Caki2 (cell line): ENCODE measurements at regions not wholly inside any gene's neighbourhood (a gene's known extent, or its start where the extent isn't known, plus 50 kb on each side); places are given as distances from the start of the nearest gene placed in this dataset.
A peak's percentile ranks its signal among the peaks of the same experiment; 100 is the strongest.

Experiments
- DNase-seq: peaks from one replicate; pipeline ENCODE4 v3.0.0-alpha.2; 2015; ENCODE audit warnings: low read depth
- in situ Hi-C: cut with HindIII; loops from 2 replicates; pipeline ENCODE4 v1.10.0; 2016; ENCODE audit warnings: low sequenced_read_pairs, low pct_unique_long_range_greater_than_20kb, mixed read lengths

DNA sequence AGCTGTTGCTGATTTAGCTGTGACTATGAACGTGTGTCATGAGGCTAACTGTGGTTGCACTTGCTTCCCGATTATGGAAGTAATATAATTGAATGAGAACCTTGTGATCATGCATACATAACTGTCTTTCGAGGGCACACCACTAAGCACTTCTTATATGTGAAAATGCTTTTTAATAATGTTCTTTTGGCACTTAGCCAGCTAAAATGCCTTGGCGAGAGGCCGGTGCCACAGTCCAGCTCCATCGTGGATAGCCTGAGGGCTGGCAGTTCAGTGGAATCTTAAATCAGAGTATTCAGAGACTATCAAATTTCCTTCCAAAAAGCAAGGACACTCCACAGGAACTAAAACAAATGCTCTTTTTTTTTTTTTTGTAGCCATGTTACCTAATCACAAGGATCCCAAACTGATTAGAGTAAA, 161.6 kb upstream of the FRMD4B start:
- in situ Hi-C loops, result no loop called here
- DNase-seq, result no peak

DNA sequence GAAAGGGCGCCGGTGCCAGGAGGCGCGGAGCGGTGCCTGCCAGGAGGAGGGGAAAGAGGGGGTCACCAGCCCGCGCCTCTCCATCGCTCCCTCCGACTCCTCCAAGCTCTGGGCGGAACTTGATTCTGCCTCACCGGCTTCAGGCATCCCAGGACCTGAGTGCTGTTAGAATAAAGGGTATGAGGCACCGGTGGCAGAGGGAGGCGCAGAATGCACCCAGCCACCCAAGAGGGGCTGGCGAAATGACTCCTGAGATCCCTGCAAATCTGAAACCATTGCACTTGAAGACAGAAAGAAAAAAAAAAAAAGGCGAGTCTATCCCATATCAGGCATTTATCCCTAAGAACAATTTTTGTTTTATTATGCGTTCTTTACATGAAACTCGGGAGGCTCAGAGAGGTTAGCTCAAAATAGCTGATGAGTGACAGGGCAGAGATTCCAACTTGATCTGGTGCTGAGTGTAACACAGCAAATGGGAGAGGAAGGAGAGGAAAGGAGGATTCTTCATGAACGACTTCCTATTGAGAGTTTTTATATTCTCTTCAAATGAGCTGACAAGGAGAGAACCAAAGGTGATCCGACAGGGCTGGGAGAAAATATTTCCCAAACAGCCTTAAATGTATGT, 157.0 kb upstream of the FRMD4B start:
- DNase-seq, result no peak
- in situ Hi-C loops, result no loop called here

DNA sequence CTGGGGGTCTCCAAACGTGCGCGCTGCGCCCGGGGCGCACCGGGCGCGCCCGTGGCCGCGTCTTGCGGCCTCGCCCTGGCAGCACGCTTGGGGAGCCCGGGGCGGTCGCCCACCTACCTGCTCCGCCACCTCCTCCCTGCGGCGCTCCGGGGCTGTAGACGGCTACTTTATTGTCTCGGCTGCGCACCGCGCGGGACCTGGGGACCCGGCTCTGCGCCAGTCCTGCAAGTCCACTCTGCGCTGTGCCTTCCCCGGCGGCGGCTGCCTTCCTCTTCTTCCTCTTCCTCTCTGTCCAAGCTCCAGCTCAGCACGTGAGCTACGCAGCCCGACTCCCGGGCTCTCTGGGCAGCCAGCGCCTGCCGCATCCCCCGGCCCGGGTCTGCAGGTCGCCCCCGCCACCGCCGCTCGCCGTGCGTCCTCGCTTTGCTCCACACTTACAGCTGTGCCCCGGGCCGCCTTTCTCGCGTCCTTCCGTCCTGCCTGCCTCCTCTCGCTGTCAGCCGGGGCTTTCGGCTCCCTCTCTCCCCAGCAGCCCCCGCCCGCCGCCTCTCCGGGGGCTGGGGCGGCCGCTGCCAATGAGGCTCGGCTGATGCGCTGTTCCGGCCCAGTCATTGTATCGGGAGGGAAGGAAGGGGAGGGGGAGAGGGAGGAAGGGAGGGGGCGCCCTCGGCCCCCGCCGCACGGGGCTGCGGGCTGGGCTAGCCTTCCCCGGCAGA, 156.4 kb upstream of the FRMD4B start:
- in situ Hi-C loops, result no loop called here
- DNase-seq, result no peak

DNA sequence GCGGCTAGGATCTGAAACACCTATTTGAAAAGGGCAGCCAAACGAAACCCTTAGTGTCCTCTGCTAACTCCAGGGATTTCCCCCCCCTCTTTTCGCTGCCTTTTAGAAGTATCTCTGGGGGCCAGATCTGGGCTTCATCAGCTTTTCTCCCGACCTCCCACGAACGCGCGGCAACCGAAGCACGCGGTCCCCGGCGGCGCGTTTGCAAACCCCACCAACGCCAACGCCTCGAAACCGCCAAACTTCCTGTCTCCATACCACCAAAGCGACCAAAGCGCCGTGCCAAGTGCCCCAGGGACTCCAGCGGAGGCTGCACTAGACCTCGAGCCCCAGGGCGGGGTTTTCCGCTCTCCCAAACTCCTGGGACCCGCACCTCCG, 155.8 kb upstream of the FRMD4B start:
- DNase-seq, result no peak
- in situ Hi-C loops, result no loop called here

DNA sequence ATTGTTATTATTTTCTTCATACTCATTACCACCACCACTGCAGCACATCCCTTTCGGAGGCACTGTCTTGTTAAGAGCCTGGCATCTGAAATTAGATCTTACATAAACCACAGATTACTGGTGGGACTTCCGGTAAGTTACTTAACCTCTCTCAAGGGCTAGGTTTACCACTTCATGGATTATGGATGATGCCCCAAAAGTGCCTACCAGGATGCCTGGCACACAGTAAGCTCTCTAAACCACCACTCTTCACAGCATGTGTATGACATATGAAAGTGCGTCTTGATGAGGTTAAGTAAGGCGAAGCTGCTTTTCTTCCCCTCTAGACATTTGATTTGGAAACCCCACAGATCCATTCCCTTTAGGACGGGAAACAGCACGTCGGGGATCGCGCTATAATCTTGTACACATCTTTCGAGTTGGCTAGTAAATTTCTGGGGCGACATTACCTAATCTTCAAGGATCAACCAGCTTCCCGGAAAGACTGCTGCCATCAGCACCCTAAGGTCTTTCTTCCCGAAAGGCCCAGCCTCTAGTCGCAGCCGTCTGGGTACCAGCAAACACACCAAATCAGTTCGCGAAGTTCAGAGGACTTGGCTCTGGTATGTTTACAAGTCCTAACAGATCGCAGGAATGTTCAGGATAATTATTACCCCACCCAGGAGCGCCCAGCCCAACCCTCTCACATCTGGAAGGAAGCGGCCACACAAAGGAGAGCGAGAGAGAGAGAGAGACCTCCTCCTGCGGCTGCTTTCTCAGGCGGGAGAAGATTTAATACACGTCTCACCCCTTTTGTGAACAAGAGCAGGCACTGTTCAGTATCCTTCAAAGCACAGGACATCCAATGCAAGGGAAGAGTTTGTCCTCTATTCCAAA, 155.1 kb upstream of the FRMD4B start:
- peak; percentile 1 for DNase-seq
- in situ Hi-C loops, result no loop called here

DNA sequence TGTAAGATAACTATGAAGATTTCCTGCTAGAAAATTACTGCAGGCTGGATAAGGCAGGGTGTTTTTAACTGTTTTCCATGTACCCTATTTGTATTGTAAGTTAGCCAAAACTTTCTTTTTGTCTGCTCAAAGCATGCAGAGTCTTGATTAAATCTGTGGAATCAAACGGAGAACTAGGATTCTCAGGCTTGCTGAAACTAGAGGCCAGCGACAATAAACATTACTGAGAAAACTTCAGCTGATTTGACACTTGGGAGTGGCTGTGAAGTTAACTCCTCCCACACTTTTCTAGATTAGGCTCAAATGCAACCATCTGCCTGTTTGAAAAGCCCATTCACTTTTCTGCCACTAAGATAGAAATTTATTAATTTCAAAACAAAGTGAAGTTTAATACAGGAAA, 153.2 kb upstream of the FRMD4B start:
- DNase-seq, result no peak
- in situ Hi-C loops, result no loop called here

DNA sequence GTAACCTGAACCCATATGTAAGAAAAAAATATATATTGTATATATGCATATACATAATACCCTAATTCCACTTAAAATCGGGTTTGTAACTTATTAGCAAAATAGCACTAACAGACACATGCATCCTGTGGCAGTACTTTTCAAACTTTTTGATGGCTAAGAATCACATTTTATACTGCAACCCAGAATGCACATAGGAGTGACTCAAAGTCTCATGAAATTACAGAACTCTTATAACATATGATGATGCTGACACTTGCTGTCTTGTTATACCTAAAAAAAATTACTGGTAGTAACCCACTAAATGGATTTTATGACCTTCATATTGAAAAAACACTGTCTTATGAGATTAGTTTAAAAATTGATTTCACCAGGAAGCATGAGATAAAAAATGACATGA, 152.4 kb upstream of the FRMD4B start:
- DNase-seq, result no peak
- in situ Hi-C loops, result no loop called here

DNA sequence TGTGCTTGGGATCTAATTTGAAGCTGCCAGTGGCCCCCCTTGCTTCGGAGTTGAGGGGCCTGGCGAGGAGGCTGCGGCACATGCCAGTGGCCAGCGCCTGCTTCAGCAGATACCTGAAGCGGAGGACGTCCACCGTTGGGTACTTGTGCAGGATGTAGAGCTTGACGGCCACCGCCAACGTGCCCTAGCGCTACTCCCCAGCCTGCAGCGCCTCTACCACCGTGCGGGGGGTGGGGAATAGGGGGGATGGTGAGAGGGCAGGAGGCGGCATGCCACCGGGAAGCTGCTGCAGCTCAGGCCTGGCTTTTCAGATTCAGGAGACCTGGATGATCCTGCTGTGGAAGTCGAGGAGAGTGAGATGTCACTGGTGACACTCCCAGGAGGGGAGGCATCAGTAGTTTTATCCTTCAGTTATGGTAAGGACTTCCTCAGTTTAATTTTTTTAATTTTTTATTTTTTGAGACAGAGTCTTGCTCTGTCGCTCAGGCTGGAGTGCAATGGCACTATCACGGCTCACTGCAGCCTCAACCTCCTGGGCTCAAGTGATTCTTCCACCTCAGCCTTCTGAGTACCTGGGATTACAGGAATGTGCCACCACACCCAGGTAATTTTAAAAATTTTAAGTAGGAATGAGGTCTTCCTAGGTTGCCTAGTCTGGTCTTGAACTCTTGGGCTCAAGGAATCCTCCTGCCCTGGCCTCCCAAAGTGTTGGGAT, 150.6 kb upstream of the FRMD4B start:
- no peak for DNase-seq

DNA sequence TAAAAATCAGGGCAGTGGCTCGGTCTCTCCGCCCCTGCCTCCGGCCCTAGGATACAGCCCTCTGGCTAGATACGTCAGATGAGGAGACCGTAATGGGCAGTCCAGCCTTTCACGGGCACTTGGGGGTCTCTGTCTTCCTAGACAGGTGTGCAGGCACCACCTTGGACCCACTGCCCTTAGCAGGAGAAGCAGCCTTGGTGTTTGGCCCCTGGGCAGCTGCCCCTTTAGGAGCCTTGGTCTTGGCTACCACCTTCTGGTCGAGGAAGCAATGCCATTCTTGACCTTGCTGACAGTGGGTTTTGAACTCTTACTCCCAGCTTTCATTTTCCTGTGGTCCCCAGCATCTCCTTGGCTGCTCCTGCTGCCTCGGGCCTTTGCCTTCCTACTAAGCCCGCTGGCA, 149.7 kb upstream of the FRMD4B start:
- in situ Hi-C loops, result no loop called here
- DNase-seq, result no peak

More for the DNA sequence above, 150.6 kb upstream of the FRMD4B start:
- in situ Hi-C loops, result no loop called here

DNA sequence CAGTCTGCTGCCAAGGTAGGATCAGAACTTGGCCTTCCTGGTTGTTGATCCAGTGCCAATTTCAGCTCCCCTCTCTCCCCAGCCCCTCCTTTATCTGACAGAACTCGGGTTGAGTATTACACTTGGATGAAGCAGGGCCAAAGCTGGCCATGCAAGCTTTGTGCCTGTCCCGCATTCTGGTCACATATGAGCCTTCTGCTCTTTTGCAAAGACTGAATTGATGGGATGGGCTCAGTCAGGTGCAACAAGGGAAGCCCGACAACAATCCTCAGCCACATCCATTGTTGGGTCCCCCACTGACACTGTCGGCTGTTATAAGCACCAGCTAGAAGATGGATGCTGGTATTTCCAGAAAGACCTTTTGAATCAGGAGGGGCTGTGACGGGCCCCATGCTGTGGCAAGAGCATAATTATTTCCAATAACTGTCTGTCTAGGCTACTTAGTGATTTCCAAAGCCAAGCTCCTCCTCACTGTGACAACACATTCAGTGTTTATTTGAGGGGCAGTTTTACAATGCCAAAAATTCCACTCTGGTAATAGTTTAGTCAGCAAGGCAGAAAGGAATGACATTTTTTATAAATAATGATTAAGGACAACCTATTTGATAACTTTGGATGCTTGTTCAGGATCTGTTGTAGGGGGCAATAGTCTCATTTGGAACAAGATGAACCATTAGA, 146.8 kb upstream of the FRMD4B start:
- in situ Hi-C loops, result no loop called here
- no peak for DNase-seq

DNA sequence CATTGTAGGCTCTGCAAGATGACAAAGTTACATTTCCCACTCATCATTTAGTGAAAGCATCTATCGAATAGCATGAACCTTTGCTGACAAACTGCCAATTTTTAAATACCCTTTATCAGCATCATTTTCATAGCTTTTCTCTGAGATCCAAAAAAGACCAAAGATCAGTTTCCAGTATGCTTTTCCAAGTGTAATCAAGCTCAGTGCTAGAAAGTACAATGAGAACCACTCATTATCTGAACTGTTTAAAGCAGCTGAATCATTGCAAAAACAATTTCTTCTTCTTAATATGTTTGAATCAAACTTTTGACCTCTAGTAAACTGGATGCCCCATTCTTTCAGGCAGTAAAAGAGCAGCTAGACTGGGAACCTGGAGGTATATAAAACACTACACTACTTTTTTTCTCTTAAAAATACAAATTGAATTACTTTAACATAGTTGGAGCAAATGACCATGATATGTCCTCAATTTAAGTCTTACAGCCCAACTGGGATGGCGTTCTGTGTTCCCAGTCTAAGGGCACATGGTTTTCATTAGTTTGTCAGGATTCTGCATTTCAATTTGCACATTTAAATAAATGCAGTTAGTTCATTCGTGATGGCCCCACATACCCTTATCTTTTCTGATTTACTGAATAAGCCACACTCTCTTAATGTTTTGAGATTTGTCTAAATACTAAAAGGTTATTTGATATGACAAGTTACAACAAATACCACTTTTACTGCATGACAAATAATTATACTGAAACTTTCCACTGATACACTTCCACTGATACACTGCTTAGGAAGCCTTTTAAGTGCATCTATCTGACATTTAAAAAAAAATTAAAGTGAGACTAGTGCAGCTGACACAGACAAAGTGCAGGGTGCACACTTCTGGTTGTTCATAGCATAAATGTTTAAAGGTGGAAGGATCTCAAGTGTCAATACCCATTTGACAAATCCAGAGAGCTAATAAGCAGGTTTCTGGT, 146.0 kb upstream of the FRMD4B start:
- DNase-seq, result no peak
- in situ Hi-C loops, result no loop called here

DNA sequence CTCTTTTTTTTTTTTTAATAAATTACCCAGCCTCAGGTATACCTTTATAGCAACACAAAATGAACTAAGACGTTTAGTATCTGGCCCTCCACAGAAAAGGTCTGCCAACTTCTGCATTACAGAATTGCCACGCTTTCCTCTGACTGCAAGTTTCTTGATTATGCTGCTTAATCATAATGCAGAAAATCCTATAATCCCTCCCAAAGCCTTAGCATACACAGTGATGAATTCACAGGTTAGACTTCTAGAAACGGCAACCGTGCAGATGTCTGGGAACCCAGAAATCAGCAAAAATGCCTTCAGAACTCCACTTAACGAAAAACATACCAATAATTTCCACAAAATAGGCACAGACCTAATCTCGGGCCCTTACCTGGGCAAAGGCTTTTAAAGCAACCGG, 144.7 kb upstream of the FRMD4B start:
- DNase-seq, result no peak
- in situ Hi-C loops, result no loop called here

DNA sequence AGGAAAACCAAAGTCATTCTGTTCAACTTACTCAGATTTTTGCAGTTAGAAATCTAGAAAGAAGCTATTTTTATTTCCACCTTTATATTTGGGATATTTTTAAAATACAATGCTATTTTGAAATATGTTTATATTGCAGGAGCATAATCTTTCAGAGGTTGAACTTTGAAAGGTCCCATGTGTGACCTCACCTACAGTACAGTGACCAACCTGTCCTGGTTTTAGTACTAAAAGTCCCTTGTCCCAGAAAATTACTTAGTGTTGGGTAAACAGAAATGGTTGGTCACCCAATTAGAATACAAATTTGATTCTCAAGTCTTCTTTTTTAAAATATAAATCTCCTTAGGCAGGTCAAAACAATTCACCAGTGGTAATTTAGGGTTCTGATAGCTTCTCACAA, 141.6 kb upstream of the FRMD4B start:
- DNase-seq, result no peak
- in situ Hi-C loops, result no loop called here

DNA sequence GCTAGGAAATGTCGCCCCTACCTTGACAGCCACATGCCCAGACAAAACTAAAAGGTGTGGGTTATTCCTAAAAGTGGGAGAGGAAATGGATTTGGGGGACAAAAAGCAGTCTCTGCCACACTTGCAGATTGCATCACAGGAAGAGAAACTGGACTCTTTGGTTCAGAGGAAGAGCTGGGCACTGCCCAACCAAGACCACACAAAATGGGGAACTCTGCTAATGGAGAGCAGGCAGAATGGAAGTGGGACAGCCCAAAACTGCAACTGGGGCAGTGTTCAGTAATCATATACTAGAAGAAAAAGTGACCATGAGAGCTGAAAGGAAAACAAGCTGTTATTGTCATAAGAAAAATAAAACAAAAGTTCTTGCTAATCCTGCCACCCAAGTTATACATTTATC, 138.9 kb upstream of the FRMD4B start:
- DNase-seq, result no peak
- in situ Hi-C loops, result no loop called here

DNA sequence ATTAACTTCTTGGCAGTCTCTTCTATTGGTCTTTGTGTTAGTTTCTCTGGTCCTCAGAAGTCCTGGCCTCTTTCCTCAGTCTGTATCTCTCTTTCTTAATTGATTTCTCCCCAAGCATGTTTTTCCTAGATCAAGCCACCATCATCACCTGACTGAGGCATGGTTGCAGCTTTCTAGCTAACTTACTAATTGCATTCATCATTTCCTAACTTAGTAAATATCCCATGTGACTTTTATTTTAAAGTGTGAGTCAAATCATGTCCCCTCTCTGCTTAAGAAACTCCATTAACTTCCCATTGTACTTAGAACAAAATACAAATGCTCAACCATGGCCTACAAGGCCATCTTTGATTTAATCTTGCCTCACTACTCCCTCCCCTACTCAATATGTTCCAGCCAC, 135.4 kb upstream of the FRMD4B start:
- in situ Hi-C loops, result no loop called here
- DNase-seq, result no peak

DNA sequence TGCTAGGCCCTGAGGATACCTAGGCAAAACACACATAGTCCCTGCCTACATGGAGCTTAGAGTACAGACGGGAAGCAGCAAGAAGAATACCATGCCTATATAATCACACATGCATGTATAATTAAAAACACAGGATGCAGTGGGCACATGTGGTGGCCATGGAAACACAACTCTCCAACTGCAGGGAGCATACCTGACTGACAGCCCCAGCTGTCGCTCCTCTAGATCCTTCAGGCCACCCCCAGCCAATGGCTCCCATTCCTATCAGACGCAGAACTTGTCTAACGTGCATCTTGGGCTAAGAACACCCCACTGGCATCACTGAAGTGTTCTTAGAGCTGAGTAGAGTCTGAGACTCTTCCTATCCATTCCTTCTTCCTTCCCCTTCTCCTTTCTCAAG, 125.5 kb upstream of the FRMD4B start:
- no peak for DNase-seq
- in situ Hi-C loops, result no loop called here

DNA sequence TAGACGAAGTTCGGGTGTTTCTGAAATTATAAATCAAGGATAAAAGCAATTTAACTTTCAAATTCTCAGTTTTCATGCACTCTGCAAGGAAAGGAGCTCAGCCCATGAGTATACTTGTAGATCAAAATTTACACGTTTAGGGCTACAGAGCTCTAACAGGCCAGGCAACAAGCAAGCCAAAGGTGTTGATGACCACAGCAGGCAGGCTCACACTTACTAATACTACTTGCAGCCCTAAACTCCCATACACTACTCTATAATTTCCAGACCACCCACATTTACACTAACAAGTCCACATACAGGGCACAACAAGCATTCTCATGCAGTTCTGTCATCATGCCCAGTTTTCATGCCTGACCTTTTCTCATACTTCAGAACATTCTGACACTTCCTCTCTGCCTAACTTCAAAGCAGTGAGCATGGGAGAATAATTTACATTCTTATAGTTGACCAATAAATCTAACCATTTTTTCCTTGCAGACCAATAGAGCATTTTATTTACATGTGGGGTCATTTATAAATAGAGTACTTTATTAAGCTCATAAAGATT, 124.7 kb upstream of the FRMD4B start:
- DNase-seq, result no peak
- in situ Hi-C loops, result no loop called here
